ENCODE measurements at regions not wholly inside any gene's neighbourhood (a gene's known extent, or its start where the extent isn't known, plus 50 kb on each side); places are given as distances from the start of the nearest gene placed in this dataset.
"Not testable (repeated sequence)": the region's sequence is repeated elsewhere in the genome, so short reads cannot be mapped to it uniquely, and the experiment has no call there.

- no peak for DNase-seq
These were observed 148.1 kb upstream of the NEDD9 start for GRCh38 chr6:11380549-11380948.

GRCh38 chr6:11379805-11380204 lies 147.3 kb upstream of the NEDD9 start:
- DNase-seq: no peak

- no peak for DNase-seq
These were observed 146.2 kb upstream of the NEDD9 start for GRCh38 chr6:11378639-11379038.

- no peak for DNase-seq
These were observed 141.9 kb upstream of the NEDD9 start for GRCh38 chr6:11374036-11375010.

GRCh38 chr6:11373208-11373607 lies 140.7 kb upstream of the NEDD9 start:
- no peak for DNase-seq

GRCh38 chr6:11372186-11372790 lies 139.8 kb upstream of the NEDD9 start:
- DNase-seq: not testable (repeated sequence)

- no peak for DNase-seq
These were observed 137.9 kb upstream of the NEDD9 start for GRCh38 chr6:11370191-11371018.

- DNase-seq: peak; percentile 83
These were observed 136.3 kb upstream of the NEDD9 start for GRCh38 chr6:11368760-11369159.

GRCh38 chr6:11368264-11368663 lies 135.8 kb upstream of the NEDD9 start:
- no peak for DNase-seq

GRCh38 chr6:11367638-11368199 lies 135.3 kb upstream of the NEDD9 start:
- no peak for DNase-seq

- DNase-seq: peak; percentile 45
These were observed 134.6 kb upstream of the NEDD9 start for GRCh38 chr6:11366934-11367637.

GRCh38 chr6:11366183-11366933 lies 133.9 kb upstream of the NEDD9 start:
- peak; percentile 89 for DNase-seq

- DNase-seq: no peak
These were observed 132.5 kb upstream of the NEDD9 start for GRCh38 chr6:11364971-11365397.

- DNase-seq: peak; percentile 65
These were observed 131.6 kb upstream of the NEDD9 start for GRCh38 chr6:11363881-11364576.

- peak; percentile 34 for DNase-seq
These were observed 130.1 kb upstream of the NEDD9 start for GRCh38 chr6:11362564-11362963.

- no peak for DNase-seq
These were observed 126.7 kb upstream of the NEDD9 start for GRCh38 chr6:11358904-11359830.

GRCh38 chr6:11357285-11357684 lies 124.8 kb upstream of the NEDD9 start:
- DNase-seq: no peak

GRCh38 chr6:11356404-11357155 lies 124.1 kb upstream of the NEDD9 start:
- no peak for DNase-seq

- DNase-seq: peak; percentile 79
These were observed 121.5 kb upstream of the NEDD9 start for GRCh38 chr6:11353921-11354389.
